ENCODE measurements at regions not wholly inside any gene's neighbourhood (a gene's known extent, or its start where the extent isn't known, plus 50 kb on each side); places are given as distances from the start of the nearest gene placed in this dataset.

- TF ChIP-seq CTCF (conservative IDR thresholded peaks at IDR 0.05 in 1 of 2, IDR thresholded peaks at IDR 0.05 in 1 of 2; ENCODE audit: low read depth in 1 of 2, low read length in 2 of 2) (no peak), EZH2 (IDR thresholded peaks at IDR 0.05; ENCODE audit: low read length, missing control alignments) (no peak)
These were observed 245.3 kb downstream of the CTTN start for GRCh38 chr11:70643642-70644041.
